Jurkat, Clone E6-1 (cell line): ENCODE measurements at regions not wholly inside any gene's neighbourhood (a gene's known extent, or its start where the extent isn't known, plus 50 kb on each side); places are given as distances from the start of the nearest gene placed in this dataset.

Source experiments
- DNase-seq: peaks from one replicate; pipeline ENCODE4 v3.0.0-alpha.2; 2011; ENCODE audit warnings: low read depth, low spot score
- H3K4me3 ChIP-seq: 2 replicates; pipeline ENCODE4 v1.5.1; 2011; ENCODE audit warnings: mild to moderate bottlenecking, low read length, control low read depth, moderate library complexity

GRCh38 chr1:217322834-217323233 is 308.1 kb downstream of the GPATCH2 start:
- DNase-seq: no peak

GRCh38 chr1:217315346-217315745 is 315.5 kb downstream of the GPATCH2 start:
- no peak for DNase-seq

More at GRCh38 chr1:217322834-217323233, 308.1 kb downstream of the GPATCH2 start:
- no peak overlapping the region for H3K4me3 ChIP-seq

GRCh38 chr1:217313096-217313495 is 317.8 kb downstream of the GPATCH2 start:
- DNase-seq: no peak
- no peak overlapping the region for H3K4me3 ChIP-seq

More at GRCh38 chr1:217315346-217315745, 315.5 kb downstream of the GPATCH2 start:
- H3K4me3 ChIP-seq: no peak overlapping the region

- DNase-seq: no peak
- no peak overlapping the region for H3K4me3 ChIP-seq
Observed at GRCh38 chr1:217311766-217312165, 319.1 kb downstream of the GPATCH2 start.

- H3K4me3 ChIP-seq: no peak overlapping the region
- no peak for DNase-seq
Observed at GRCh38 chr1:217311269-217311668, 319.6 kb downstream of the GPATCH2 start.

- DNase-seq: no peak
- H3K4me3 ChIP-seq: no peak overlapping the region
Observed at GRCh38 chr1:217281332-217281731, 349.6 kb downstream of the GPATCH2 start.

GRCh38 chr1:217275655-217276398 is 355.1 kb downstream of the GPATCH2 start:
- no peak for DNase-seq
- no peak overlapping the region for H3K4me3 ChIP-seq

- H3K4me3 ChIP-seq: no peak overlapping the region
- no peak for DNase-seq
Observed at GRCh38 chr1:217274927-217275654, 355.8 kb downstream of the GPATCH2 start.

- DNase-seq: no peak
- H3K4me3 ChIP-seq: no peak overlapping the region
Observed at GRCh38 chr1:217274416-217274815, 356.5 kb downstream of the GPATCH2 start.

- H3K4me3 ChIP-seq: no peak overlapping the region
- no peak for DNase-seq
Observed at GRCh38 chr1:217273866-217274265, 357.0 kb downstream of the GPATCH2 start.

GRCh38 chr1:217272385-217272784 is 358.5 kb downstream of the GPATCH2 start:
- DNase-seq: no peak
- no peak overlapping the region for H3K4me3 ChIP-seq

GRCh38 chr1:217270101-217270500 is 360.8 kb downstream of the GPATCH2 start:
- DNase-seq: no peak
- no peak overlapping the region for H3K4me3 ChIP-seq

- DNase-seq: no peak
- H3K4me3 ChIP-seq: no peak overlapping the region
Observed at GRCh38 chr1:217268058-217268457, 362.8 kb downstream of the GPATCH2 start.

GRCh38 chr1:217261636-217262035 is 369.3 kb downstream of the GPATCH2 start:
- H3K4me3 ChIP-seq: no peak overlapping the region
- DNase-seq: no peak

GRCh38 chr1:217260676-217261075 is 370.2 kb downstream of the GPATCH2 start:
- DNase-seq: no peak
- H3K4me3 ChIP-seq: no peak overlapping the region

GRCh38 chr1:217253985-217254384 is 376.9 kb downstream of the GPATCH2 start:
- no peak for DNase-seq
- H3K4me3 ChIP-seq: no peak overlapping the region

GRCh38 chr1:217253351-217253750 is 377.5 kb downstream of the GPATCH2 start:
- H3K4me3 ChIP-seq: no peak overlapping the region
- no peak for DNase-seq

- no peak for DNase-seq
- no peak overlapping the region for H3K4me3 ChIP-seq
Observed at GRCh38 chr1:217251121-217251520, 379.8 kb downstream of the GPATCH2 start.

- DNase-seq: no peak
Observed at GRCh38 chr1:217249857-217250256, 381.0 kb downstream of the GPATCH2 start.

GRCh38 chr1:217244971-217245370 is 385.9 kb downstream of the GPATCH2 start:
- no peak overlapping the region for H3K4me3 ChIP-seq
- no peak for DNase-seq

More at GRCh38 chr1:217249857-217250256, 381.0 kb downstream of the GPATCH2 start:
- no peak overlapping the region for H3K4me3 ChIP-seq
